Epithelial cell of proximal tubule (primary cell): ENCODE measurements at regions not wholly inside any gene's neighbourhood (a gene's known extent, or its start where the extent isn't known, plus 50 kb on each side); places are given as distances from the start of the nearest gene placed in this dataset.

Experiments used
- DNase-seq: peaks from one replicate; pipeline ENCODE4 v3.0.0-alpha.2; 2011; ENCODE audit warnings: low read depth
- H3K4me3 ChIP-seq: 2 replicates; pipeline ENCODE4 v1.5.1; 2011; ENCODE audit warnings: low read depth, mild to moderate bottlenecking, low read length
- CTCF ChIP-seq: conservative IDR thresholded peaks from 2 replicates; pipeline ENCODE4 v1.5.1; 2012; ENCODE audit warnings: low read depth, mild to moderate bottlenecking, low read length

GRCh38 chr18:34098109-34098508, 126.6 kb downstream of the NOL4 start:
- no peak for DNase-seq
- H3K4me3 ChIP-seq = no peak overlapping the region
- TF ChIP-seq CTCF = no peak

- TF ChIP-seq CTCF = no peak
- DNase-seq = peak; percentile 10
Measured at GRCh38 chr18:34097312-34097711, 127.4 kb downstream of the NOL4 start.

GRCh38 chr18:34094148-34094547, 130.6 kb downstream of the NOL4 start:
- H3K4me3 ChIP-seq = no peak overlapping the region
- no peak for TF ChIP-seq CTCF
- DNase-seq = no peak

More at GRCh38 chr18:34097312-34097711, 127.4 kb downstream of the NOL4 start:
- no peak overlapping the region for H3K4me3 ChIP-seq

GRCh38 chr18:34092796-34093195, 131.9 kb downstream of the NOL4 start:
- no peak overlapping the region for H3K4me3 ChIP-seq
- no peak for TF ChIP-seq CTCF
- DNase-seq = no peak

GRCh38 chr18:34086370-34086769, 138.3 kb downstream of the NOL4 start:
- no peak for DNase-seq
- TF ChIP-seq CTCF = no peak
- H3K4me3 ChIP-seq = no peak overlapping the region

GRCh38 chr18:34085140-34085739, 139.5 kb downstream of the NOL4 start:
- no peak for TF ChIP-seq CTCF
- DNase-seq = no peak
- H3K4me3 ChIP-seq = no peak overlapping the region

- no peak for DNase-seq
- TF ChIP-seq CTCF = no peak
- H3K4me3 ChIP-seq = no peak overlapping the region
Measured at GRCh38 chr18:34084635-34085034, 140.1 kb downstream of the NOL4 start.
